Tibial nerve (tissue), 4 donors: ENCODE measurements at regions not wholly inside any gene's neighbourhood (a gene's known extent, or its start where the extent isn't known, plus 50 kb on each side); places are given as distances from the start of the nearest gene placed in this dataset.

ENCODE experiments used
- DNase-seq, 2 donors: peaks; one replicate each; pipeline ENCODE4 v3.0.0-alpha.2; 2019; ENCODE audit warnings: low spot score in 2 of 2
- H3K27ac ChIP-seq, 4 donors: fragments of 200-600 bp; sonication (generic) in 3 of 4; one replicate each; pipeline ENCODE4 v1.5.1; 2017 to 2019; ENCODE audit warnings: mild to moderate bottlenecking in 1 of 4
- H3K27me3 ChIP-seq, 2 donors: fragments of 200-600 bp; sonication (generic) in 1 of 2; one replicate each; pipeline versions ENCODE4 v1.5.1 to v1.6.0; 2017 to 2019
- H3K36me3 ChIP-seq, 3 donors: fragments of 200-600 bp; sonication (generic); one replicate each; pipeline ENCODE4 v1.5.1; 2018 to 2019
- H3K4me1 ChIP-seq, 4 donors: fragments of 200-600 bp; sonication (generic) in 3 of 4; one replicate each; pipeline ENCODE4 v1.5.1; 2017 to 2019
- H3K4me3 ChIP-seq, 4 donors: fragments of 200-600 bp; sonication (generic) in 3 of 4; one replicate each; pipeline ENCODE4 v1.5.1; 2017 to 2019; ENCODE audit warnings: mild to moderate bottlenecking in 1 of 4, moderate library complexity in 1 of 4
- H3K9me3 ChIP-seq, 4 donors: fragments of 200-600 bp; sonication (generic) in 3 of 4; one replicate each; pipeline ENCODE4 v1.5.1; 2017 to 2019
- CTCF ChIP-seq, 5 experiments: fragments of 200-600 bp in 3 of 5; fragments of 450-650 bp in 2 of 5; sonication (generic) in 3 of 5; IDR thresholded peaks; one replicate each; pipeline ENCODE4 v1.5.1; 2016 to 2019; ENCODE audit warnings: antibody characterized with exemption in 5 of 5, mild to moderate bottlenecking in 3 of 5, moderate library complexity in 2 of 5
- EP300 ChIP-seq, 2 donors: sonication (generic); formaldehyde crosslinking; IDR thresholded peaks; one replicate each; pipeline ENCODE4 v1.6.1; 2017; ENCODE audit warnings: antibody characterized with exemption in 2 of 2, mild to moderate bottlenecking in 1 of 2
- POLR2A ChIP-seq, 2 donors: fragments of 450-650 bp; IDR thresholded peaks; one replicate each; pipeline ENCODE4 v1.6.1; 2017; ENCODE audit warnings: antibody characterized with exemption in 2 of 2, mild to moderate bottlenecking in 2 of 2, moderate library complexity in 2 of 2
- WGBS, 2 donors: methylation state at CpG; one replicate each; pipeline ENCODE4 v1.1.5; 2018; 5-methylcytosine and 5-hydroxymethylcytosine counted together

- peaks cover 0 to 20% (median 6%) of the 10 kb centered on the region in 4 donors for H3K9me3 ChIP-seq
- no peaks in the 10 kb centered on the region for H3K36me3 ChIP-seq
- no peak overlapping the region for H3K4me3 ChIP-seq
- no peaks in the 10 kb centered on the region for H3K4me1 ChIP-seq
- 80% methylated on average over 2 of the region's 2 CpGs for WGBS, 2 donors
- DNase-seq: no peak
- no peak overlapping the region for H3K27ac ChIP-seq
- H3K27me3 ChIP-seq: no peaks in the 10 kb centered on the region
- TF ChIP-seq CTCF (IDR thresholded peaks at IDR 0.05): no peak
- TF ChIP-seq POLR2A (IDR thresholded peaks at IDR 0.05): no peak
- no peak for TF ChIP-seq EP300 (IDR thresholded peaks at IDR 0.05)
Measured at GRCh38 chrX:21056622-21057021, 317.6 kb upstream of the CNKSR2 start.

GRCh38 chrX:21047034-21047455 lies 327.2 kb upstream of the CNKSR2 start:
- no peak for DNase-seq
- Histone ChIP-seq H3K4me3 (no peak overlapping the region), H3K27ac (no peak overlapping the region), H3K9me3 (no peaks in the 10 kb centered on the region), H3K27me3 (no peaks in the 10 kb centered on the region), H3K36me3 (no peaks in the 10 kb centered on the region), H3K4me1 (no peaks in the 10 kb centered on the region)
- WGBS, 2 donors: 41 to 54% methylated on average over 2 of the region's 2 CpGs
- no peak for TF ChIP-seq CTCF (IDR thresholded peaks at IDR 0.05)
- TF ChIP-seq POLR2A (IDR thresholded peaks at IDR 0.05): no peak
- TF ChIP-seq EP300 (IDR thresholded peaks at IDR 0.05): no peak

GRCh38 chrX:21014326-21014725 lies 359.9 kb upstream of the CNKSR2 start:
- 46 to 69% methylated on average over 2 of the region's 2 CpGs for WGBS, 2 donors

GRCh38 chrX:21004835-21005234 lies 369.4 kb upstream of the CNKSR2 start:
- Histone ChIP-seq H3K27me3 (no peaks in the 10 kb centered on the region), H3K27ac (no peak overlapping the region), H3K4me3 (no peak overlapping the region), H3K36me3 (no peaks in the 10 kb centered on the region), H3K4me1 (no peaks in the 10 kb centered on the region), H3K9me3 (no peaks in the 10 kb centered on the region)
- TF ChIP-seq CTCF (IDR thresholded peaks at IDR 0.05) (no peak), EP300 (IDR thresholded peaks at IDR 0.05) (no peak), POLR2A (IDR thresholded peaks at IDR 0.05) (no peak)
- DNase-seq: no peak
- WGBS, 2 donors: 17 to 33% methylated on average over 2 of the region's 2 CpGs

More at GRCh38 chrX:21014326-21014725, 359.9 kb upstream of the CNKSR2 start:
- TF ChIP-seq EP300 (IDR thresholded peaks at IDR 0.05): no peak
- no peak for TF ChIP-seq POLR2A (IDR thresholded peaks at IDR 0.05)
- Histone ChIP-seq H3K27me3 (no peaks in the 10 kb centered on the region), H3K4me3 (no peak overlapping the region), H3K9me3 (peaks cover 0 to 12% (median 0%) of the 10 kb centered on the region in 4 donors), H3K36me3 (no peaks in the 10 kb centered on the region), H3K27ac (no peak overlapping the region), H3K4me1 (no peaks in the 10 kb centered on the region)
- DNase-seq: no peak

GRCh38 chrX:20995829-20996228 lies 378.4 kb upstream of the CNKSR2 start:
- Histone ChIP-seq H3K4me1 (no peaks in the 10 kb centered on the region), H3K27ac (no peak overlapping the region), H3K4me3 (no peak overlapping the region), H3K9me3 (no peaks in the 10 kb centered on the region), H3K27me3 (no peaks in the 10 kb centered on the region), H3K36me3 (no peaks in the 10 kb centered on the region)
- TF ChIP-seq POLR2A (IDR thresholded peaks at IDR 0.05): no peak
- TF ChIP-seq CTCF (IDR thresholded peaks at IDR 0.05): no peak
- no peak for TF ChIP-seq EP300 (IDR thresholded peaks at IDR 0.05)
- DNase-seq: no peak
- WGBS, 2 donors: 43 to 50% methylated on average over 2 of the region's 2 CpGs

GRCh38 chrX:20989361-20989760 lies 384.9 kb upstream of the CNKSR2 start:
- Histone ChIP-seq H3K4me3 (no peak overlapping the region), H3K9me3 (no peaks in the 10 kb centered on the region), H3K27me3 (no peaks in the 10 kb centered on the region), H3K4me1 (no peaks in the 10 kb centered on the region), H3K27ac (no peak overlapping the region), H3K36me3 (no peaks in the 10 kb centered on the region)
- DNase-seq: no peak
- 89 to 95% methylated on average over 3 of the region's 3 CpGs for WGBS, 2 donors
- TF ChIP-seq POLR2A (IDR thresholded peaks at IDR 0.05): no peak
